ENCODE measurements at regions not wholly inside any gene's neighbourhood (a gene's known extent, or its start where the extent isn't known, plus 50 kb on each side); places are given as distances from the start of the nearest gene placed in this dataset.

DNA sequence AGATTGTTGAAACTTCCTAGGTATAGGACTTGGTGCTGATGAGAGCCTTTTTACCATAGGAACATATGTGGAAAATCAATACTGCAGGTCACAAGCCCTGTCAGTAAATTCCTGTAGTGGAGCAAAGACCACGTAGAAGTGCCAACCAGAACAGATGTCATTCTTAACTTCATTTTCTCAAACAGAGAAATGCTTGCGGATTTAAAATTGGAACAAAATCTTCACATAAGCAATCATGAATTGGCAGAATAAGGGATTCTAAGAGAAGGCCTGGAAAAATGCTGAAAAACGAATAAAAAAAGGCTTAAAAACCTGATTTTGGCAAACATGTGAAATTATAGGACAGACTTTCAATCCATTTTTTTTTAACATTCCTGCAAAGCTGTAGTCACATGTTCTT is 80.8 kb upstream of the SMIM30 start:
- TF ChIP-seq, protein P1, sequence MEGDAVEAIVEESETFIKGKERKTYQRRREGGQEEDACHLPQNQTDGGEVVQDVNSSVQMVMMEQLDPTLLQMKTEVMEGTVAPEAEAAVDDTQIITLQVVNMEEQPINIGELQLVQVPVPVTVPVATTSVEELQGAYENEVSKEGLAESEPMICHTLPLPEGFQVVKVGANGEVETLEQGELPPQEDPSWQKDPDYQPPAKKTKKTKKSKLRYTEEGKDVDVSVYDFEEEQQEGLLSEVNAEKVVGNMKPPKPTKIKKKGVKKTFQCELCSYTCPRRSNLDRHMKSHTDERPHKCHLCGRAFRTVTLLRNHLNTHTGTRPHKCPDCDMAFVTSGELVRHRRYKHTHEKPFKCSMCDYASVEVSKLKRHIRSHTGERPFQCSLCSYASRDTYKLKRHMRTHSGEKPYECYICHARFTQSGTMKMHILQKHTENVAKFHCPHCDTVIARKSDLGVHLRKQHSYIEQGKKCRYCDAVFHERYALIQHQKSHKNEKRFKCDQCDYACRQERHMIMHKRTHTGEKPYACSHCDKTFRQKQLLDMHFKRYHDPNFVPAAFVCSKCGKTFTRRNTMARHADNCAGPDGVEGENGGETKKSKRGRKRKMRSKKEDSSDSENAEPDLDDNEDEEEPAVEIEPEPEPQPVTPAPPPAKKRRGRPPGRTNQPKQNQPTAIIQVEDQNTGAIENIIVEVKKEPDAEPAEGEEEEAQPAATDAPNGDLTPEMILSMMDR (conservative IDR thresholded peaks at IDR 0.05): no peak
- no peak for TF ChIP-seq ZFX (IDR thresholded peaks at IDR 0.05)

All from C4-2B (cell line).